Thoracic aorta (tissue), 2 donors: ENCODE measurements at regions not wholly inside any gene's neighbourhood (a gene's known extent, or its start where the extent isn't known, plus 50 kb on each side); places are given as distances from the start of the nearest gene placed in this dataset.
A peak's percentile ranks its signal among the peaks of the same experiment; 100 is the strongest.
"Not testable (repeated sequence)": the region's sequence is repeated elsewhere in the genome, so short reads cannot be mapped to it uniquely, and the experiment has no call there.

ENCODE experiments used
- ATAC-seq: fragments of 150-250 bp; one replicate; pipeline ENCODE4 v1.8.0; 2017; ENCODE audit warnings: low read depth; ENCODE audit not compliant: insufficient number of reproducible peaks, low FRiP score
- DNase-seq: peaks from one replicate; pipeline ENCODE4 v3.0.0-alpha.2; 2020; ENCODE audit warnings: low spot score
- H3K27ac ChIP-seq, 2 donors: fragments of 200-600 bp; sonication (generic); 1 replicate in 1 of 2; 2 replicates in 1 of 2; pipeline ENCODE4 v1.5.1; 2016; ENCODE audit warnings: mild to moderate bottlenecking in 2 of 2, moderate library complexity in 2 of 2
- H3K27me3 ChIP-seq: fragments of 200-600 bp; sonication (generic); replicated peaks from 2 replicates; pipeline ENCODE4 v1.6.0; 2016; ENCODE audit warnings: mild to moderate bottlenecking; ENCODE audit not compliant: insufficient read depth
- H3K36me3 ChIP-seq: fragments of 200-600 bp; sonication (generic); one replicate; pipeline ENCODE4 v1.5.1; 2016
- H3K4me1 ChIP-seq, 2 donors: fragments of 200-600 bp; sonication (generic); 1 replicate in 1 of 2; 2 replicates in 1 of 2; pipeline versions ENCODE4 v1.5.1 to v1.6.0; 2016; ENCODE audit warnings: low read depth in 2 of 2, mild to moderate bottlenecking in 1 of 2; ENCODE audit not compliant: control insufficient read depth in 1 of 2
- H3K4me3 ChIP-seq: fragments of 200-600 bp; sonication (generic); 2 replicates; pipeline ENCODE4 v1.5.1; 2016; ENCODE audit warnings: mild to moderate bottlenecking
- H3K9me3 ChIP-seq: fragments of 200-600 bp; sonication (generic); 2 replicates; pipeline ENCODE4 v1.5.1; 2016
- TF ChIP-seq, protein P1 (sequence below): fragments of 200-600 bp; sonication (generic); IDR thresholded peaks from one replicate; pipeline ENCODE4 v1.5.1; 2019; ENCODE audit warnings: antibody characterized with exemption

DNA sequence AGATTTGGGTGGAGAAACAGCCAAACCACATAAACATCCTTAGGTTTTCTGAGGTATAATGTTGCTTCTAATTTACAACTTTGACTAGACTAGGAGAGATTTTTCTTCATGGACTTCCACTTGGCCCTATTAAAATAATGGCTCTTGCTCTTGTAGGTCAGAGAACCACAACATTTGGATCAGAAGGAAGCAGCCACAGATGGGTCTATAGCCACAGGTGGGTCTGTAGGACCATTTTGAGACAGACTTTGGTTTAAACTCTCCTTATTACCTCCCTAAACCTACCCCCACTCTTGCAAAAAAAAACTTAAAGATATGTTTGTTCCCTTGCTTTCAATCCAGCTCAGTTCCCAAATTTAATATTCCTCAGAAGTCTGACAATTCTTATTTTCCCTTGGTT lies 1260.8 kb downstream of the GATA3 start:
- Histone ChIP-seq H3K4me1 (no peaks in the 10 kb centered on the region), H3K36me3 (no peaks in the 10 kb centered on the region), H3K27ac (no peak overlapping the region), H3K9me3 (no peaks in the 10 kb centered on the region), H3K4me3 (no peak overlapping the region), H3K27me3 (no peaks in the 10 kb centered on the region)
- DNase-seq, result no peak
- TF ChIP-seq, protein P1, sequence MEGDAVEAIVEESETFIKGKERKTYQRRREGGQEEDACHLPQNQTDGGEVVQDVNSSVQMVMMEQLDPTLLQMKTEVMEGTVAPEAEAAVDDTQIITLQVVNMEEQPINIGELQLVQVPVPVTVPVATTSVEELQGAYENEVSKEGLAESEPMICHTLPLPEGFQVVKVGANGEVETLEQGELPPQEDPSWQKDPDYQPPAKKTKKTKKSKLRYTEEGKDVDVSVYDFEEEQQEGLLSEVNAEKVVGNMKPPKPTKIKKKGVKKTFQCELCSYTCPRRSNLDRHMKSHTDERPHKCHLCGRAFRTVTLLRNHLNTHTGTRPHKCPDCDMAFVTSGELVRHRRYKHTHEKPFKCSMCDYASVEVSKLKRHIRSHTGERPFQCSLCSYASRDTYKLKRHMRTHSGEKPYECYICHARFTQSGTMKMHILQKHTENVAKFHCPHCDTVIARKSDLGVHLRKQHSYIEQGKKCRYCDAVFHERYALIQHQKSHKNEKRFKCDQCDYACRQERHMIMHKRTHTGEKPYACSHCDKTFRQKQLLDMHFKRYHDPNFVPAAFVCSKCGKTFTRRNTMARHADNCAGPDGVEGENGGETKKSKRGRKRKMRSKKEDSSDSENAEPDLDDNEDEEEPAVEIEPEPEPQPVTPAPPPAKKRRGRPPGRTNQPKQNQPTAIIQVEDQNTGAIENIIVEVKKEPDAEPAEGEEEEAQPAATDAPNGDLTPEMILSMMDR, result no peak
- no peak for ATAC-seq

DNA sequence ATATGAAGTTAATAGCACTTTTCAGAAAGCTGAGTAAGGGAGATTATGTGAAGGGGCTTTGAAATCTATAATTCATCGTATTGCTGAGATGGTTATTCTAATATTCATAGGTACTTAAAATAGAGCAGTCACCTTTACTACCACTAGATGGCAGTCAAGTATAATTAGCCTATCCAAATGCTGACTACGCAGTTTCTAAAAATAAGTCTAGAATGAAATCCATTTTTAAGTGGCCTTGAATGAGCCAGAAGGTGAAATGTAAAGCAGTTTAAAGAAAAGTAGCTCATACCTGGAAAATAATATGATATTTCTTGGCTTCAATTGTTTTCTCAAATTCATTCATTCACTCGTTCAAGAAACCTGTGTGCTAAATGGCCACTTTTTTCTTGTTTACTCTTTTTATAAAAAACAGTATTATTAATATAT lies 1277.1 kb downstream of the GATA3 start:
- H3K4me1 ChIP-seq, result no peaks in the 10 kb centered on the region
- DNase-seq (no peak), ATAC-seq (no peak)
- H3K27ac ChIP-seq, result no peak overlapping the region
- no peaks in the 10 kb centered on the region for H3K9me3 ChIP-seq
- no peaks in the 10 kb centered on the region for H3K36me3 ChIP-seq
- TF ChIP-seq, protein P1, result peak; percentile 74
- no peak overlapping the region for H3K4me3 ChIP-seq
- H3K27me3 ChIP-seq, result no peaks in the 10 kb centered on the region

DNA sequence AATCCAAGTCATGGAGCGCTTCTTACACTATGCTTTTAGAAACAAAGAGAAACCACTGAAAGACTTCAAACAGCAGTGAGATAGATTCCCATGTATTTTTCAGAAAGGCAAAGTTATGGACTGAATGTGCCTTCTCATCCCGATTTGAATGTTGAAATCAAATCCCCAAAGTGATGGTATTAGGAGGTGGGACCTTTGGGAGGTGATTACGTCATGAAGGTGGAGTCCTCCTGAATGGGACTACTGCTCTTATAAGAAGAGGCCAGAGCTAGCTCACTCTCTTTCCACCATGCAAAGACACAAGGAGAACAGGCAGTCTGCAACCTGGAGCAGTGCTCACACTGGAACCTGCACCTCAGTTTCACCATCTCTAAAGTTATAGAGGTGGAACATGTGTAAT lies 1279.8 kb downstream of the GATA3 start:
- Histone ChIP-seq H3K9me3 (no peaks in the 10 kb centered on the region), H3K27ac (no peak overlapping the region), H3K27me3 (no peaks in the 10 kb centered on the region), H3K4me1 (no peaks in the 10 kb centered on the region), H3K4me3 (no peak overlapping the region), H3K36me3 (no peaks in the 10 kb centered on the region)
- ATAC-seq (no peak), DNase-seq (no peak)
- TF ChIP-seq, protein P1, result no peak

DNA sequence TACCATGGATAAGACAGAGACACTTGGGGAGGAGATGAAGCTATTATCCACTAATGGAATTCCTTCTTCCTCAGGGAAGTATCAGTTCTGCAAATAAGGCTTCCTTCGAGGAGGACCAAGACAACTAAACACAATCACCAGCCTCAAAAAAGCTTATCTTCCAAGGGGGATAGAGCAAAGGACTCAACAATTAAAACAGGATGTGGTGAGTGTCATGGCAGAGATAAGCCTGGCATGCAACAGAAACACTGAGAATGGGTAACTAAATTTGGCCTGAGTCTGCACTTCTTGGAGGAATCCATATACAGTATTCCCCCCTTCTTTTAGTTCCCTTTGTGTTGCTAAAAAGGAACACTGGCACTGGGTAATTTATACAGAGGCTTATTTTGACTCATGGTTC lies 1285.2 kb downstream of the GATA3 start:
- Histone ChIP-seq H3K4me3 (no peak overlapping the region), H3K36me3 (no peaks in the 10 kb centered on the region), H3K9me3 (no peaks in the 10 kb centered on the region), H3K27me3 (no peaks in the 10 kb centered on the region), H3K4me1 (no peaks in the 10 kb centered on the region), H3K27ac (no peak overlapping the region)
- DNase-seq (no peak), ATAC-seq (no peak)
- TF ChIP-seq, protein P1, result no peak

DNA sequence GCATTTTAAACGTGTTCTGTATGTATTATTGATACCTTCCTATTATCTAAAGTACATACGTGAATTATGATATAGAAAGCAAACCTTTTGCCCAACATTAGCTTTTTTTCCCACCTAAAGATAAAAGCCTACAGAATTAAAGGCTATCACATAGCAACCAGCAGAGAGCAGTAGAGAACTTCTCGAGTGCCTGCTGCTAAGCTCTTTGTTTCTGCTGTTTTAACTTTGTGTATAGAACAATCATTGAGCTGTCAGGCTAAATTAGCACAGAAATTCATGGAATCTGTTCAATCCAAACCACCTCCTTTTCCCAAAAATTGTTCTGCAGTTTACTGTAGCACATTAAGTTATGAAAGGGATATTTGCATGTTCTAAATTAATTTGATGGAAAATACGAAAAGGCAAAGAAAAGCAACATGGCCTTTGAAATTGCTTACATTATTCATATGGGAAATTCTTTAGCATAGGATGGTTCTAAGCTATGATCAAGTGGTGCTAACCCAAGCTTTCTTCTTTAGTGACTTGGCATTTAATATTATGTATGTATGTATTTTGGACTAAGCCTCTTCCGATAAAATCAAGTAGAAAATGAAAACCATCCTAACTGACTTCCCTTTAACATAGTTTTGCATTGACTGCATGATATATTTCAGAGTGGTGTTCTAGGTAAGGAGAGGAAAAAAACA lies 1288.5 kb downstream of the GATA3 start:
- no peaks in the 10 kb centered on the region for H3K36me3 ChIP-seq
- no peak overlapping the region for H3K4me3 ChIP-seq
- DNase-seq (no peak), ATAC-seq (no peak)
- H3K9me3 ChIP-seq, result no peaks in the 10 kb centered on the region
- H3K27me3 ChIP-seq, result no peaks in the 10 kb centered on the region
- no peaks in the 10 kb centered on the region for H3K4me1 ChIP-seq
- no peak overlapping the region for H3K27ac ChIP-seq
- TF ChIP-seq, protein P1, result no peak

DNA sequence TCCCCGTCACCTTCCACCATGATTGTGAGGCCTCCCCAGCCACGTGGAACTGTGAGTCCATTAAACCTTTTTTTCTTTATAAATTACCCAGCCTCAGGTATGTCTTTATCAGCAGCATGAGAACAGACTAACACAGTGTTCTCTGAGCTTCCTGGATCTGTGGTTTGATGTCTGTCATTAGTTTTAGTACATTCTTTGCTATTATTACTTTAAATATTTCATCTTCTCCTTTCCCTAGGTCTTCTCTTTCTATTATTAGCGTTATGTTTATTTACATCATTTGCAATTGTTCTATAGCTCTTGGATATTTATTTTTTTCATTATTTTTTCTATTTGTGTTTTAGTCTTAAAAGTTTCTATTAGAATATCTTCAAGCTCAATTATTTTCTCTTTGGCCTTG lies 1293.4 kb downstream of the GATA3 start:
- H3K27me3 ChIP-seq, DNase-seq, H3K4me3 ChIP-seq, H3K27ac ChIP-seq, H3K4me1 ChIP-seq, H3K9me3 ChIP-seq, ATAC-seq, H3K36me3 ChIP-seq: not testable (repeated sequence)
